DND-41 (cell line): ENCODE measurements at regions not wholly inside any gene's neighbourhood (a gene's known extent, or its start where the extent isn't known, plus 50 kb on each side); places are given as distances from the start of the nearest gene placed in this dataset.

Experiments
- EZH2 ChIP-seq: IDR thresholded peaks from 3 replicates; pipeline ENCODE4 v1.6.1; 2012; ENCODE audit warnings: borderline replicate concordance, low read depth, mild to moderate bottlenecking, moderate library complexity, low read length, inconsistent platforms; ENCODE audit not compliant: severe bottlenecking
- TF ChIP-seq, protein P1 (sequence below): IDR thresholded peaks from 2 replicates; pipeline ENCODE4 v1.5.1; 2012; ENCODE audit warnings: borderline replicate concordance, low read length, moderate library complexity, mild to moderate bottlenecking; ENCODE audit not compliant: poor library complexity, severe bottlenecking; ENCODE audit errors: extremely low read depth

GRCh38 chr6:164051427-164051826 is 636.9 kb downstream of the QKI start:
- no peak for TF ChIP-seq EZH2
- TF ChIP-seq, protein P1, sequence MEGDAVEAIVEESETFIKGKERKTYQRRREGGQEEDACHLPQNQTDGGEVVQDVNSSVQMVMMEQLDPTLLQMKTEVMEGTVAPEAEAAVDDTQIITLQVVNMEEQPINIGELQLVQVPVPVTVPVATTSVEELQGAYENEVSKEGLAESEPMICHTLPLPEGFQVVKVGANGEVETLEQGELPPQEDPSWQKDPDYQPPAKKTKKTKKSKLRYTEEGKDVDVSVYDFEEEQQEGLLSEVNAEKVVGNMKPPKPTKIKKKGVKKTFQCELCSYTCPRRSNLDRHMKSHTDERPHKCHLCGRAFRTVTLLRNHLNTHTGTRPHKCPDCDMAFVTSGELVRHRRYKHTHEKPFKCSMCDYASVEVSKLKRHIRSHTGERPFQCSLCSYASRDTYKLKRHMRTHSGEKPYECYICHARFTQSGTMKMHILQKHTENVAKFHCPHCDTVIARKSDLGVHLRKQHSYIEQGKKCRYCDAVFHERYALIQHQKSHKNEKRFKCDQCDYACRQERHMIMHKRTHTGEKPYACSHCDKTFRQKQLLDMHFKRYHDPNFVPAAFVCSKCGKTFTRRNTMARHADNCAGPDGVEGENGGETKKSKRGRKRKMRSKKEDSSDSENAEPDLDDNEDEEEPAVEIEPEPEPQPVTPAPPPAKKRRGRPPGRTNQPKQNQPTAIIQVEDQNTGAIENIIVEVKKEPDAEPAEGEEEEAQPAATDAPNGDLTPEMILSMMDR = no peak
